ENCODE measurements at regions not wholly inside any gene's neighbourhood (a gene's known extent, or its start where the extent isn't known, plus 50 kb on each side); places are given as distances from the start of the nearest gene placed in this dataset.

- intact Hi-C loops (cut with DNase I) = no loop called here
- Histone ChIP-seq H3K36me3 (no peaks in the 10 kb centered on the region), H3K27me3 (peaks cover 0 to 48% (median 12%) of the 10 kb centered on the region in 7 donors), H3K4me3 (no peak overlapping the region), H3K9me3 (peaks cover 0 to 5% (median 0%) of the 10 kb centered on the region in 11 donors), H3K4me1 (no peaks in the 10 kb centered on the region), H3K27ac (no peak overlapping the region)
- TF ChIP-seq CTCF (IDR thresholded peaks at IDR 0.05) = no peak
- 83 to 88% methylated on average over 21 of the region's 21 CpGs for WGBS, 2 donors
- no peak for DNase-seq
- no peak for ATAC-seq
These were observed 144.6 kb upstream of the SPACA7 start for GRCh38 chr13:112231451-112232083.

- no peak overlapping the region for H3K4me3 ChIP-seq
- no peak for ATAC-seq
- peaks cover 0 to 55% (median 12%) of the 10 kb centered on the region in 7 donors for H3K27me3 ChIP-seq
- no peaks in the 10 kb centered on the region for H3K36me3 ChIP-seq
- intact Hi-C loops (cut with DNase I) = no loop called here
- no peak for DNase-seq
- no peak for TF ChIP-seq CTCF (IDR thresholded peaks at IDR 0.05)
- H3K9me3 ChIP-seq = peaks cover 0 to 4% (median 0%) of the 10 kb centered on the region in 11 donors
- H3K27ac ChIP-seq = no peak overlapping the region
- H3K4me1 ChIP-seq = no peaks in the 10 kb centered on the region
- WGBS, 2 donors = 82 to 84% methylated on average over 15 to 18 of the region's 18 CpGs
These were observed 142.9 kb upstream of the SPACA7 start for GRCh38 chr13:112233256-112233655.

- H3K4me3 ChIP-seq = no peak overlapping the region
- no peaks in the 10 kb centered on the region for H3K4me1 ChIP-seq
- WGBS, 2 donors = 83 to 88% methylated on average over 8 of the region's 8 CpGs
- peaks cover 0 to 6% (median 0%) of the 10 kb centered on the region in 11 donors for H3K9me3 ChIP-seq
- no peaks in the 10 kb centered on the region for H3K36me3 ChIP-seq
- H3K27ac ChIP-seq = no peak overlapping the region
- TF ChIP-seq CTCF (IDR thresholded peaks at IDR 0.05) = no peak
- intact Hi-C loops (cut with DNase I) = no loop called here
- ATAC-seq (no peak), DNase-seq (no peak)
- peaks cover 0 to 57% (median 12%) of the 10 kb centered on the region in 7 donors for H3K27me3 ChIP-seq
These were observed 142.4 kb upstream of the SPACA7 start for GRCh38 chr13:112233716-112234115.

- Histone ChIP-seq H3K27me3 (peaks cover 0 to 57% (median 12%) of the 10 kb centered on the region in 7 donors), H3K36me3 (no peaks in the 10 kb centered on the region), H3K27ac (no peak overlapping the region), H3K4me1 (no peaks in the 10 kb centered on the region), H3K4me3 (no peak overlapping the region), H3K9me3 (peaks cover 0 to 7% (median 0%) of the 10 kb centered on the region in 11 donors)
- no peak for ATAC-seq
- DNase-seq = no peak
- TF ChIP-seq CTCF (IDR thresholded peaks at IDR 0.05) = no peak
- intact Hi-C loops (cut with DNase I) = no loop called here
- 76 to 80% methylated on average over 16 of the region's 16 CpGs for WGBS, 2 donors
These were observed 141.9 kb upstream of the SPACA7 start for GRCh38 chr13:112234131-112234875.
